ENCODE measurements at regions not wholly inside any gene's neighbourhood (a gene's known extent, or its start where the extent isn't known, plus 50 kb on each side); places are given as distances from the start of the nearest gene placed in this dataset.

DNA sequence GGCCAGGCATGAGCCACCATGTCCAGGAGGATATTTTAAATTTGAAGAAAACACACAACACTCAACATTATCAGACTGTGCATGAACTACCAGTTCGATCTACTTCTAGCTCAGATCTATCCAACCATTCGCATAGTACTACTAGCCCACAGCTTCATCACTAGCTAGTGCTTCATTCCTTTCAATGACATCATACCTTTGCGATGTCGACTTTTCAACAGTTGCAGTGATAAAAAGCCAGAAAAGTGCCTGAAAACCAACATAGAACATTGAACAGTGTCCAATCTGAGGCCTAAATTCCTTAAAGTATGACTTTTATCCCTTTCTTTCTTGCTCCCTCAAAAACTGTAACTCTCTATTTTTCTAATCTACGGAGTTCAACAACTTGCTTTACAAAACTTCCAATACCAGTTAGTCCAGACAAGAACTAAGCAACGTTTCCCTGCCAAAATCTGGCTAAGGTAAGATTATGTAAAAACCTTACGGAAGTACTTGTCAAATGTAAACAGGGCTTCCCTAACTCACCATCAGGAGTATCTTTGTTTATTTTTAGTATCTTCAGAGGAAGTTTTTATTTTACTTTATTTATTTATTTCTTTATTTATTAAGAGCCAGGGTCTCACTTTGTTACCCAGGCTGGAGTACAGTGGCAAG, 434.0 kb upstream of the JARID2 start:
- no peak for TF ChIP-seq POLR2A (IDR thresholded peaks at IDR 0.05; ENCODE audit: low read length)
- TF ChIP-seq GATA1 (IDR thresholded peaks at IDR 0.05; ENCODE audit: low read depth, low read length) = no peak

All from erythroblast (primary cell).